HCT116 (cell line): ENCODE measurements at regions not wholly inside any gene's neighbourhood (a gene's known extent, or its start where the extent isn't known, plus 50 kb on each side); places are given as distances from the start of the nearest gene placed in this dataset.

Source experiments
- ATAC-seq: fragments of 200-7000 bp; cut with Tn5 transposase; 2 replicates; pipeline ENCODE4 v1.9.1; 2020; ENCODE audit warnings: mild to moderate bottlenecking, moderate library complexity
- BruUV-seq: library from RNA; stranded (reverse); fragments of 400-500 nt; replicated peaks from 2 replicates; lab custom pipeline; 2021; lab: Mats Ljungman, UMichigan
- CTCF ChIA-PET: fragments of 300-600 bp; sonication (Branson Sonifier 250); formaldehyde crosslinking; loops from one replicate; lab custom pipeline; 2021; ENCODE audit warnings: antibody characterized with exemption; lab: Charles Lee
- POLR2A ChIA-PET: fragments of 300-600, 350-600 bp; sonication (Branson Sonifier 250); formaldehyde crosslinking; loops from one replicate; lab custom pipeline; 2021; ENCODE audit warnings: antibody characterized with exemption; lab: Charles Lee
- RAD21 ChIA-PET, 2 experiments: fragments of 300-600 bp; sonication (Branson Sonifier 250); formaldehyde crosslinking; loops; one replicate each; lab custom pipeline; 2023; ENCODE audit warnings: low total read pairs in 2 of 2; ENCODE audit not compliant: uncharacterized antibody in 2 of 2, unreplicated experiment in 2 of 2, low non-redundant PET in 1 of 2; lab: Charles Lee
- DNase-seq: peaks from one replicate; pipeline ENCODE4 v3.0.0-alpha.2; 2010; ENCODE audit warnings: low read depth, low spot score
- H2AFZ ChIP-seq: fragments of 200-600 bp; shearing (Covaris generic), sonication (generic); 2 replicates; pipeline ENCODE4 v1.6.1; 2017; ENCODE audit warnings: low read depth, mixed run types, mixed read lengths, antibody characterized with exemption, low read length; ENCODE audit not compliant: poor library complexity, severe bottlenecking
- H3K27ac ChIP-seq: 2 replicates; pipeline ENCODE4 v1.5.1; 2012; ENCODE audit warnings: low read depth, low read length
- H3K27me3 ChIP-seq: fragments of 200-600 bp; sonication (generic); 2 replicates; pipeline ENCODE4 v1.6.1; 2016; ENCODE audit warnings: mixed run types, low read length, mixed read lengths; ENCODE audit not compliant: insufficient read depth
- H3K36me3 ChIP-seq, 2 experiments: fragments of 200-500 bp in 1 of 2; fragments of 200-600 bp in 1 of 2; sonication (Bioruptor generic) in 1 of 2; sonication (generic) in 1 of 2; 2 replicates each; pipeline versions ENCODE4 v1.5.1 to v1.6.1; 2014 to 2016; ENCODE audit warnings: low read length in 2 of 2, inconsistent platforms in 1 of 2, mixed read lengths in 1 of 2, mixed run types in 1 of 2; ENCODE audit not compliant: insufficient read depth in 2 of 2, control insufficient read depth in 1 of 2
- H3K4me1 ChIP-seq, 2 experiments: fragments of 200-600 bp in 1 of 2; sonication (generic) in 1 of 2; 2 replicates each; pipeline versions ENCODE4 v1.5.1 to v1.6.1; 2012 to 2017; ENCODE audit warnings: low read length in 2 of 2, inconsistent platforms in 1 of 2, mild to moderate bottlenecking in 1 of 2, mixed read lengths in 1 of 2, mixed run types in 1 of 2, moderate library complexity in 1 of 2; ENCODE audit not compliant: insufficient read depth in 2 of 2, control insufficient read depth in 1 of 2
- H3K4me2 ChIP-seq: fragments of 200-600 bp; sonication (generic); 2 replicates; pipeline ENCODE4 v1.6.1; 2017; ENCODE audit warnings: mixed run types, low read length, mixed read lengths
- H3K4me3 ChIP-seq, 2 experiments: fragments of 200-600 bp in 1 of 2; sonication (generic) in 1 of 2; replicated peaks in 1 of 2; 2 replicates each; pipeline ENCODE4 v1.5.1; 2011 to 2016; ENCODE audit warnings: low read length in 2 of 2, control low read depth in 1 of 2, low read depth in 1 of 2, mild to moderate bottlenecking in 1 of 2, mixed read lengths in 1 of 2, mixed run types in 1 of 2
- H3K79me2 ChIP-seq: fragments of 200-600 bp; sonication (generic); 2 replicates; pipeline ENCODE4 v1.6.1; 2017; ENCODE audit warnings: mild to moderate bottlenecking, mixed run types, low read length, moderate library complexity, mixed read lengths; ENCODE audit not compliant: insufficient read depth
- H3K9ac ChIP-seq: fragments of 200-600 bp; sonication (generic); 2 replicates; pipeline ENCODE4 v1.6.1; 2016; ENCODE audit warnings: low read length, mixed read lengths
- H3K9me2 ChIP-seq: fragments of 200-600 bp; sonication (generic), shearing (Covaris generic); 2 replicates; pipeline ENCODE4 v1.6.1; 2017; ENCODE audit warnings: mixed run types, mild to moderate bottlenecking, moderate library complexity; ENCODE audit not compliant: insufficient read depth
- H3K9me3 ChIP-seq, 2 experiments: fragments of 200-500 bp in 1 of 2; fragments of 200-600 bp in 1 of 2; sonication (Bioruptor generic) in 1 of 2; sonication (generic) in 1 of 2; 2 replicates each; pipeline ENCODE4 v1.6.1; 2014 to 2017; ENCODE audit warnings: low read length in 2 of 2, mixed read lengths in 2 of 2, inconsistent platforms in 1 of 2, low read depth in 1 of 2, mild to moderate bottlenecking in 1 of 2, mixed run types in 1 of 2, moderate library complexity in 1 of 2; ENCODE audit not compliant: control insufficient read depth in 1 of 2, insufficient read depth in 1 of 2
- H4K20me1 ChIP-seq: fragments of 200-600 bp; sonication (generic), shearing (Covaris generic); 2 replicates; pipeline ENCODE4 v1.6.1; 2017; ENCODE audit warnings: mixed run types, mild to moderate bottlenecking, moderate library complexity; ENCODE audit not compliant: insufficient read depth
- ATF3 ChIP-seq: IDR thresholded peaks from 2 replicates; pipeline ENCODE4 v1.6.1; 2012
- CBX3 ChIP-seq: IDR thresholded peaks from 2 replicates; pipeline ENCODE4 v1.6.1; 2012; ENCODE audit warnings: low read depth
- EGR1 ChIP-seq: IDR thresholded peaks from 2 replicates; pipeline ENCODE4 v1.6.1; 2012; ENCODE audit warnings: low read depth
- ELF1 ChIP-seq: IDR thresholded peaks from 2 replicates; pipeline ENCODE4 v1.6.1; 2012; ENCODE audit warnings: low read depth, borderline replicate concordance
- FOSL1 ChIP-seq: IDR thresholded peaks from 2 replicates; pipeline ENCODE4 v1.6.1; 2012; ENCODE audit warnings: low read depth
- JUND ChIP-seq: IDR thresholded peaks from 2 replicates; pipeline ENCODE4 v1.6.1; 2012
- MAX ChIP-seq: IDR thresholded peaks from 2 replicates; pipeline ENCODE4 v1.6.1; 2012
- POLR2A ChIP-seq: IDR thresholded peaks from 2 replicates; pipeline ENCODE4 v1.7.0; 2011; ENCODE audit warnings: borderline replicate concordance; ENCODE audit not compliant: insufficient read depth, insufficient read length; ENCODE audit errors: extremely low read depth
- POLR2AphosphoS5 ChIP-seq: IDR thresholded peaks from 2 replicates; pipeline ENCODE4 v1.6.1; 2011; ENCODE audit warnings: mild to moderate bottlenecking, low read depth, low read length, moderate library complexity
- RAD21 ChIP-seq: IDR thresholded peaks from 2 replicates; pipeline ENCODE4 v1.6.1; 2012; ENCODE audit warnings: low read depth, mild to moderate bottlenecking
- REST ChIP-seq: IDR thresholded peaks from 2 replicates; pipeline ENCODE4 v1.6.1; 2012; ENCODE audit warnings: low read depth
- SIN3A ChIP-seq: IDR thresholded peaks from 2 replicates; pipeline ENCODE4 v1.6.1; 2012; ENCODE audit warnings: low read depth
- SP1 ChIP-seq: IDR thresholded peaks from 2 replicates; pipeline ENCODE4 v1.6.1; 2012; ENCODE audit warnings: low read depth
- TCF7L2 ChIP-seq: IDR thresholded peaks from 2 replicates; pipeline ENCODE4 v1.7.0; 2011; ENCODE audit warnings: borderline replicate concordance, inconsistent platforms; ENCODE audit not compliant: insufficient read depth, insufficient read length; ENCODE audit errors: extremely low read depth
- ZBTB33 ChIP-seq: IDR thresholded peaks from 2 replicates; pipeline ENCODE4 v1.6.1; 2011; ENCODE audit warnings: mild to moderate bottlenecking, low read length, moderate library complexity; ENCODE audit not compliant: insufficient replicate concordance; ENCODE audit errors: extremely low read depth
- ZNF274 ChIP-seq: fragments of 200-500 bp; sonication (Bioruptor generic); IDR thresholded peaks from 2 replicates; pipeline ENCODE4 v1.6.1; 2014; ENCODE audit warnings: mild to moderate bottlenecking, low read depth, low read length, inconsistent platforms
- intact Hi-C: fragments of 100-400 bp; cut with micrococcal nuclease; formaldehyde crosslinking; loops from 2 replicates; pipeline ENCODE4 v1.10.0; 2022

GRCh38 chr1:99181892-99182291 lies 82.4 kb upstream of the PLPPR4 start:
- CTCF ChIA-PET: interaction anchor here (0.6 to 2.9 kb wide), 3 partner anchors 10 to 1365 kb away, joined by 3 to 24 read pairs (median 4); no protein-coding TSS in a partner anchor
- BruUV-seq: no TSS peak
- intact Hi-C loops: loop anchor here (2.0 to 10.0 kb wide), 2 partner anchors 1273 to 1687 kb away; no protein-coding TSS in a partner anchor

More at GRCh38 chr1:99181892-99182291, 82.4 kb upstream of the PLPPR4 start:
- H3K4me1 ChIP-seq: peaks cover 2 to 3% of the 10 kb centered on the region in 2 experiments; a peak in 3 of 4 replicates
- H4K20me1 ChIP-seq: no peaks in the 10 kb centered on the region
- no peak overlapping the region for H3K4me3 ChIP-seq
- POLR2A ChIA-PET: interaction anchor here (0.7 kb wide), 1 partner anchor 270 kb away, joined by 5 read pairs; no protein-coding TSS in a partner anchor
- TF ChIP-seq CBX3 (no peak), FOSL1 (no peak), MAX (no peak), POLR2AphosphoS5 (no peak), POLR2A (no peak), JUND (no peak), ELF1 (no peak), TCF7L2 (no peak), ZNF274 (no peak), RAD21 (no peak), ZBTB33 (no peak), SP1 (no peak), ATF3 (no peak), REST (no peak), EGR1 (no peak), SIN3A (no peak)
- TF ChIP-seq, all 23 proteins: peak for 0
- RAD21 ChIA-PET: no interaction called here
- no peak for ATAC-seq
- H3K4me2 ChIP-seq: no peak overlapping the region
- H3K9me2 ChIP-seq: no peaks in the 10 kb centered on the region
- H3K36me3 ChIP-seq: no peaks in the 10 kb centered on the region
- no peak for DNase-seq
- H3K9me3 ChIP-seq: no peaks in the 10 kb centered on the region
- H2AFZ ChIP-seq: no peak overlapping the region
- no peaks in the 10 kb centered on the region for H3K79me2 ChIP-seq
- no peak overlapping the region for H3K27ac ChIP-seq
- H3K9ac ChIP-seq: no peak overlapping the region
- H3K27me3 ChIP-seq: no peaks in the 10 kb centered on the region
